ENCODE measurements at regions not wholly inside any gene's neighbourhood (a gene's known extent, or its start where the extent isn't known, plus 50 kb on each side); places are given as distances from the start of the nearest gene placed in this dataset.

- H3K9me3 ChIP-seq, result no peaks in the 10 kb centered on the region
- no peaks in the 10 kb centered on the region for H3K27me3 ChIP-seq
- no peak overlapping the region for H3K4me3 ChIP-seq
- DNase-seq (ENCODE audit: extremely low spot score), result no peak
- H3K36me3 ChIP-seq, result no peaks in the 10 kb centered on the region
- no peak for TF ChIP-seq CTCF (IDR thresholded peaks at IDR 0.05)
- TF ChIP-seq POLR2AphosphoS5 (IDR thresholded peaks at IDR 0.05), result no peak
- no peak for TF ChIP-seq EP300 (IDR thresholded peaks at IDR 0.05)
- TF ChIP-seq POLR2A (IDR thresholded peaks at IDR 0.05; ENCODE audit: low read depth), result no peak
- H3K4me1 ChIP-seq, result peaks cover 0 to 5% (median 0%) of the 10 kb centered on the region in 4 donors
- 86% methylated on average over 1 of the region's 1 CpG for WGBS
- intact Hi-C loops (cut with DNase I), result no loop called here
- H3K27ac ChIP-seq (replicated peaks in 1 of 4), result no peak overlapping the region
Observed at GRCh38 chr9:108161503-108161902, 671.9 kb upstream of the KLF4 start.

- H3K4me1 ChIP-seq, result peaks cover 0 to 5% (median 0%) of the 10 kb centered on the region in 4 donors
- H3K27ac ChIP-seq (replicated peaks in 1 of 4), result no peak overlapping the region
- TF ChIP-seq CTCF (IDR thresholded peaks at IDR 0.05), result no peak
- no peak for TF ChIP-seq EP300 (IDR thresholded peaks at IDR 0.05)
- no peak for TF ChIP-seq POLR2AphosphoS5 (IDR thresholded peaks at IDR 0.05)
- TF ChIP-seq POLR2A (IDR thresholded peaks at IDR 0.05; ENCODE audit: low read depth), result no peak
- no peak for DNase-seq (ENCODE audit: extremely low spot score)
- no peak overlapping the region for H3K4me3 ChIP-seq
- H3K36me3 ChIP-seq, result no peaks in the 10 kb centered on the region
- H3K27me3 ChIP-seq, result no peaks in the 10 kb centered on the region
- intact Hi-C loops (cut with DNase I), result no loop called here
- H3K9me3 ChIP-seq, result no peaks in the 10 kb centered on the region
- WGBS, result 68% methylated on average over 5 of the region's 5 CpGs
Observed at GRCh38 chr9:108160706-108161355, 671.3 kb upstream of the KLF4 start.

GRCh38 chr9:108160039-108160438, 670.5 kb upstream of the KLF4 start:
- intact Hi-C loops (cut with DNase I), result no loop called here

GRCh38 chr9:108158236-108158995, 668.8 kb upstream of the KLF4 start:
- H3K27ac ChIP-seq (replicated peaks in 1 of 4), result no peak overlapping the region
- WGBS, result 78% methylated on average over 4 of the region's 4 CpGs
- H3K4me1 ChIP-seq, result peaks cover 0 to 5% (median 0%) of the 10 kb centered on the region in 4 donors
- H3K4me3 ChIP-seq, result no peak overlapping the region
- no peaks in the 10 kb centered on the region for H3K36me3 ChIP-seq
- no peak for DNase-seq (ENCODE audit: extremely low spot score)
- H3K27me3 ChIP-seq, result no peaks in the 10 kb centered on the region
- TF ChIP-seq POLR2AphosphoS5 (IDR thresholded peaks at IDR 0.05) (no peak), POLR2A (IDR thresholded peaks at IDR 0.05; ENCODE audit: low read depth) (no peak), EP300 (IDR thresholded peaks at IDR 0.05) (no peak), CTCF (IDR thresholded peaks at IDR 0.05) (no peak)
- no peaks in the 10 kb centered on the region for H3K9me3 ChIP-seq
- intact Hi-C loops (cut with DNase I), result no loop called here

More at GRCh38 chr9:108160039-108160438, 670.5 kb upstream of the KLF4 start:
- WGBS, result 95% methylated on average over 1 of the region's 1 CpG
- Histone ChIP-seq H3K4me1 (peaks cover 0 to 5% (median 0%) of the 10 kb centered on the region in 4 donors), H3K27ac (replicated peaks in 1 of 4) (no peak overlapping the region), H3K36me3 (no peaks in the 10 kb centered on the region), H3K9me3 (no peaks in the 10 kb centered on the region), H3K4me3 (no peak overlapping the region), H3K27me3 (no peaks in the 10 kb centered on the region)
- DNase-seq (ENCODE audit: extremely low spot score), result no peak
- no peak for TF ChIP-seq POLR2AphosphoS5 (IDR thresholded peaks at IDR 0.05)
- no peak for TF ChIP-seq EP300 (IDR thresholded peaks at IDR 0.05)
- no peak for TF ChIP-seq POLR2A (IDR thresholded peaks at IDR 0.05; ENCODE audit: low read depth)

GRCh38 chr9:108156270-108156998, 666.9 kb upstream of the KLF4 start:
- Histone ChIP-seq H3K27ac (replicated peaks in 1 of 4) (no peak overlapping the region), H3K9me3 (no peaks in the 10 kb centered on the region), H3K27me3 (no peaks in the 10 kb centered on the region), H3K4me1 (peaks cover 0 to 8% (median under 1%) of the 10 kb centered on the region in 4 donors), H3K36me3 (no peaks in the 10 kb centered on the region), H3K4me3 (no peak overlapping the region)
- TF ChIP-seq CTCF (IDR thresholded peaks at IDR 0.05) (no peak), EP300 (IDR thresholded peaks at IDR 0.05) (no peak)
- 57% methylated on average over 5 of the region's 5 CpGs for WGBS
- intact Hi-C loops (cut with DNase I), result no loop called here
- DNase-seq (ENCODE audit: extremely low spot score), result no peak
